Epithelial cell of proximal tubule (primary cell): ENCODE measurements at regions not wholly inside any gene's neighbourhood (a gene's known extent, or its start where the extent isn't known, plus 50 kb on each side); places are given as distances from the start of the nearest gene placed in this dataset.
"Not testable (repeated sequence)": the region's sequence is repeated elsewhere in the genome, so short reads cannot be mapped to it uniquely, and the experiment has no call there.

ENCODE experiments used
- DNase-seq: peaks from one replicate; pipeline ENCODE4 v3.0.0-alpha.2; 2011; ENCODE audit warnings: low read depth
- H3K4me3 ChIP-seq: 2 replicates; pipeline ENCODE4 v1.5.1; 2011; ENCODE audit warnings: low read depth, mild to moderate bottlenecking, low read length
- TF ChIP-seq, protein P1 (sequence below): conservative IDR thresholded peaks from 2 replicates; pipeline ENCODE4 v1.5.1; 2012; ENCODE audit warnings: low read depth, mild to moderate bottlenecking, low read length

GRCh38 chr12:107377596-107378385 is 284.4 kb upstream of the CRY1 start:
- H3K4me3 ChIP-seq, result no peak overlapping the region
- TF ChIP-seq, protein P1, sequence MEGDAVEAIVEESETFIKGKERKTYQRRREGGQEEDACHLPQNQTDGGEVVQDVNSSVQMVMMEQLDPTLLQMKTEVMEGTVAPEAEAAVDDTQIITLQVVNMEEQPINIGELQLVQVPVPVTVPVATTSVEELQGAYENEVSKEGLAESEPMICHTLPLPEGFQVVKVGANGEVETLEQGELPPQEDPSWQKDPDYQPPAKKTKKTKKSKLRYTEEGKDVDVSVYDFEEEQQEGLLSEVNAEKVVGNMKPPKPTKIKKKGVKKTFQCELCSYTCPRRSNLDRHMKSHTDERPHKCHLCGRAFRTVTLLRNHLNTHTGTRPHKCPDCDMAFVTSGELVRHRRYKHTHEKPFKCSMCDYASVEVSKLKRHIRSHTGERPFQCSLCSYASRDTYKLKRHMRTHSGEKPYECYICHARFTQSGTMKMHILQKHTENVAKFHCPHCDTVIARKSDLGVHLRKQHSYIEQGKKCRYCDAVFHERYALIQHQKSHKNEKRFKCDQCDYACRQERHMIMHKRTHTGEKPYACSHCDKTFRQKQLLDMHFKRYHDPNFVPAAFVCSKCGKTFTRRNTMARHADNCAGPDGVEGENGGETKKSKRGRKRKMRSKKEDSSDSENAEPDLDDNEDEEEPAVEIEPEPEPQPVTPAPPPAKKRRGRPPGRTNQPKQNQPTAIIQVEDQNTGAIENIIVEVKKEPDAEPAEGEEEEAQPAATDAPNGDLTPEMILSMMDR, result no peak
- no peak for DNase-seq

GRCh38 chr12:107378609-107379008 is 285.3 kb upstream of the CRY1 start:
- TF ChIP-seq, protein P1, result no peak
- no peak overlapping the region for H3K4me3 ChIP-seq
- DNase-seq, result no peak

GRCh38 chr12:107379142-107379851 is 285.9 kb upstream of the CRY1 start:
- DNase-seq, result peak; percentile 88
- not testable (repeated sequence) for H3K4me3 ChIP-seq

DNA sequence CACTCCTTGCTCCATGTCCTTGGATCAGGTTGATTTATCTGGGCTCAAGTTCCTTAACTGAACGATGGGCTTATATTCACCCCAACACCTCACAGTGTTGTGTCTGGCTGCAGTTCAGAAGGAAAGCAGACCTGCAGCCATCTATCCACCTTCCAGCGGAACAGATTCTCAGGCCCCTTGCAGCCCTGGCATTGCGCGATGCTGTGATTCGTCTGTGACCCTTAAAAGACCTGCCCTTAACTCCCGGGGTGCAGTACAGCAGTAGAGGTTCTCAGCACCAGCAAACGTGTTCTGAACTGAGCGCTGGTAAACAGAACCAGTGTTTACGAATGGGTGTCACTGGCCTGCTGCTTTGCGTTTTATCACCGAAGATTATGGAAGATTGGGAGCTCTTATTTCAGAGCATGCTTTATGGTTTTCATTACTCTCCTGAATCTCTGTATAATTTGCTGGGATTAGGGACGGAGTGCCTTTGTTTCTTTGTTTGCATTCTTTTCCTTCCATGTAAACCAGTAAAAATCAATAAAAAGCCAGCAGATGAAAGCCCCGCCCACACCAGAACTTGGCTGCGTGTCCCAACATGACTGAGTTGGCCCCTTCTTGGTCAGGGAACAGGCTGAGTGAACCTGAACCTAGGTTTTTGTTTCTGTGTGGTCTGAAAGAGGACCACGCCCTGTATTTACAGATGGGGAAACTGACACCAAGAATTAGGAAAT is 286.7 kb upstream of the CRY1 start:
- DNase-seq, result no peak
- TF ChIP-seq, protein P1, result no peak
- H3K4me3 ChIP-seq, result peak overlapping the region; percentile 22

- no peak overlapping the region for H3K4me3 ChIP-seq
- no peak for DNase-seq
- TF ChIP-seq, protein P1, result no peak
Observed at GRCh38 chr12:107384645-107385044, 291.3 kb upstream of the CRY1 start.

- no peak for DNase-seq
- TF ChIP-seq, protein P1, result no peak
- no peak overlapping the region for H3K4me3 ChIP-seq
Observed at GRCh38 chr12:107385509-107385908, 292.2 kb upstream of the CRY1 start.

DNA sequence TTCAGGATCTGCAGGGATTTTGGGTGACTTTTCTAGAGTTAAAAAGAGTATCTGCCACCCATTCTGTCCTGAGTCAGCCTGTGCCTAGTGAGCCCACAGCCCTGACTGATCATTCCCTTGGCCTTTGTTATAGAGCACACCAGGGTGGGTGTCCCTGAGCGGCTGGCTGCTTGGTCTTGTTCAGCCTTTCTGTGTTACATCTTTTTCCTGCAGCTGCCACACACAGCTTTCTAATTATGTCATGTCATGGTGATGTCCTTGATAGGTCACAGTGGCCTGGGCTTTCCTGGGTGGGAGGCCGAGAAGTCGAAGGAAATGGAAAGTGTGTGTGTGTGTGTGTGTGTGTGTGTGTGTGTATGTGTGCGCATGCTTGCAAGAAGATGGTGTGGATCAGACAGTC is 293.2 kb upstream of the CRY1 start:
- TF ChIP-seq, protein P1, result no peak

More for the DNA sequence above, 293.2 kb upstream of the CRY1 start:
- H3K4me3 ChIP-seq, result no peak overlapping the region
- no peak for DNase-seq
